Ishikawa (cell line): ENCODE measurements at regions not wholly inside any gene's neighbourhood (a gene's known extent, or its start where the extent isn't known, plus 50 kb on each side); places are given as distances from the start of the nearest gene placed in this dataset.

Experiments used
- CEBPB ChIP-seq: IDR thresholded peaks from 2 replicates; pipeline ENCODE4 v1.6.1; 2012
- CREB1 ChIP-seq: IDR thresholded peaks from 2 replicates; pipeline ENCODE4 v1.6.1; 2012; ENCODE audit warnings: low read depth
- EGR1 ChIP-seq: IDR thresholded peaks from 2 replicates; pipeline ENCODE4 v1.6.1; 2012
- EP300 ChIP-seq: IDR thresholded peaks from 2 replicates; pipeline ENCODE4 v1.6.1; 2012; ENCODE audit warnings: borderline replicate concordance
- FOXM1 ChIP-seq: IDR thresholded peaks from 2 replicates; pipeline ENCODE4 v1.6.1; 2012; ENCODE audit warnings: low read depth, borderline replicate concordance
- NFIC ChIP-seq: IDR thresholded peaks from 2 replicates; pipeline ENCODE4 v1.6.1; 2012
- RAD21 ChIP-seq: IDR thresholded peaks from 2 replicates; pipeline ENCODE4 v1.6.1; 2012; ENCODE audit warnings: low read depth
- TAF1 ChIP-seq: IDR thresholded peaks from 2 replicates; pipeline ENCODE4 v1.6.1; 2012; ENCODE audit warnings: low read depth, mild to moderate bottlenecking
- TCF12 ChIP-seq: IDR thresholded peaks from 2 replicates; pipeline ENCODE4 v1.6.1; 2012; ENCODE audit warnings: low read depth
- TEAD4 ChIP-seq: IDR thresholded peaks from 2 replicates; pipeline ENCODE4 v1.6.1; 2012
- YY1 ChIP-seq: IDR thresholded peaks from 2 replicates; pipeline ENCODE4 v1.6.1; 2012; ENCODE audit warnings: low read depth
- ZBTB7A ChIP-seq: IDR thresholded peaks from 2 replicates; pipeline ENCODE4 v1.6.1; 2012; ENCODE audit warnings: low read depth
- TF ChIP-seq, protein P1 (sequence below): IDR thresholded peaks from 2 replicates; pipeline ENCODE4 v1.6.1; 2012; ENCODE audit warnings: low read depth, mild to moderate bottlenecking
- TF ChIP-seq, protein P2 (sequence below): IDR thresholded peaks from 2 replicates; pipeline ENCODE4 v1.6.1; 2012
- TF ChIP-seq, protein P3 (sequence below): IDR thresholded peaks from 2 replicates; pipeline ENCODE4 v1.6.1; 2012

DNA sequence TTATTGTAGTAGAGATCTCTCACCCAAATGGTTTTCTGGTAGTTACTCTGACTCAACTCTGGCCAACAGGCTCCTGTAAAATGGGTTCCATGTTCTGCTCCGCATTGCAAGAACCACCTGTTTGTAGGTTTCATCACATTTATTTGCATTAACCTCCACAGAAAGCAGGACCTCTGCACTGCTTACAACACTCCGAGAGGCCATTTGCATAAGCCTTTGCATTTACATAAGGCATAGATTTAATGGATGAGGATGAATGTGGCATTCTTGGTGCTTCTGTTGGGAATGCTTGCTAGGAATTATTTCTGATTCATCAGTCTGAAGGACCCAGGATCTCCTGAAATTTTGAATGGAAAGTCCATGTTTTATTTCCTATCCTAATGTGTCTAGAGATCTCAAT is 320.1 kb downstream of the ZNF621 start:
- TF ChIP-seq EP300, result no peak
- TF ChIP-seq CREB1, result no peak
- TF ChIP-seq TAF1, result no peak
- TF ChIP-seq, protein P1, sequence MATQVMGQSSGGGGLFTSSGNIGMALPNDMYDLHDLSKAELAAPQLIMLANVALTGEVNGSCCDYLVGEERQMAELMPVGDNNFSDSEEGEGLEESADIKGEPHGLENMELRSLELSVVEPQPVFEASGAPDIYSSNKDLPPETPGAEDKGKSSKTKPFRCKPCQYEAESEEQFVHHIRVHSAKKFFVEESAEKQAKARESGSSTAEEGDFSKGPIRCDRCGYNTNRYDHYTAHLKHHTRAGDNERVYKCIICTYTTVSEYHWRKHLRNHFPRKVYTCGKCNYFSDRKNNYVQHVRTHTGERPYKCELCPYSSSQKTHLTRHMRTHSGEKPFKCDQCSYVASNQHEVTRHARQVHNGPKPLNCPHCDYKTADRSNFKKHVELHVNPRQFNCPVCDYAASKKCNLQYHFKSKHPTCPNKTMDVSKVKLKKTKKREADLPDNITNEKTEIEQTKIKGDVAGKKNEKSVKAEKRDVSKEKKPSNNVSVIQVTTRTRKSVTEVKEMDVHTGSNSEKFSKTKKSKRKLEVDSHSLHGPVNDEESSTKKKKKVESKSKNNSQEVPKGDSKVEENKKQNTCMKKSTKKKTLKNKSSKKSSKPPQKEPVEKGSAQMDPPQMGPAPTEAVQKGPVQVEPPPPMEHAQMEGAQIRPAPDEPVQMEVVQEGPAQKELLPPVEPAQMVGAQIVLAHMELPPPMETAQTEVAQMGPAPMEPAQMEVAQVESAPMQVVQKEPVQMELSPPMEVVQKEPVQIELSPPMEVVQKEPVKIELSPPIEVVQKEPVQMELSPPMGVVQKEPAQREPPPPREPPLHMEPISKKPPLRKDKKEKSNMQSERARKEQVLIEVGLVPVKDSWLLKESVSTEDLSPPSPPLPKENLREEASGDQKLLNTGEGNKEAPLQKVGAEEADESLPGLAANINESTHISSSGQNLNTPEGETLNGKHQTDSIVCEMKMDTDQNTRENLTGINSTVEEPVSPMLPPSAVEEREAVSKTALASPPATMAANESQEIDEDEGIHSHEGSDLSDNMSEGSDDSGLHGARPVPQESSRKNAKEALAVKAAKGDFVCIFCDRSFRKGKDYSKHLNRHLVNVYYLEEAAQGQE, result no peak
- TF ChIP-seq FOXM1, result no peak
- no peak for TF ChIP-seq TEAD4
- TF ChIP-seq YY1, result no peak
- no peak for TF ChIP-seq CEBPB
- TF ChIP-seq, protein P2, sequence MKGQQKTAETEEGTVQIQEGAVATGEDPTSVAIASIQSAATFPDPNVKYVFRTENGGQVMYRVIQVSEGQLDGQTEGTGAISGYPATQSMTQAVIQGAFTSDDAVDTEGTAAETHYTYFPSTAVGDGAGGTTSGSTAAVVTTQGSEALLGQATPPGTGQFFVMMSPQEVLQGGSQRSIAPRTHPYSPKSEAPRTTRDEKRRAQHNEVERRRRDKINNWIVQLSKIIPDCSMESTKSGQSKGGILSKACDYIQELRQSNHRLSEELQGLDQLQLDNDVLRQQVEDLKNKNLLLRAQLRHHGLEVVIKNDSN, result no peak
- TF ChIP-seq ZBTB7A, result no peak
- no peak for TF ChIP-seq EGR1
- TF ChIP-seq, protein P3, sequence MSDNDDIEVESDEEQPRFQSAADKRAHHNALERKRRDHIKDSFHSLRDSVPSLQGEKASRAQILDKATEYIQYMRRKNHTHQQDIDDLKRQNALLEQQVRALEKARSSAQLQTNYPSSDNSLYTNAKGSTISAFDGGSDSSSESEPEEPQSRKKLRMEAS, result no peak
- no peak for TF ChIP-seq NFIC
- TF ChIP-seq RAD21, result no peak
- TF ChIP-seq TCF12, result no peak

DNA sequence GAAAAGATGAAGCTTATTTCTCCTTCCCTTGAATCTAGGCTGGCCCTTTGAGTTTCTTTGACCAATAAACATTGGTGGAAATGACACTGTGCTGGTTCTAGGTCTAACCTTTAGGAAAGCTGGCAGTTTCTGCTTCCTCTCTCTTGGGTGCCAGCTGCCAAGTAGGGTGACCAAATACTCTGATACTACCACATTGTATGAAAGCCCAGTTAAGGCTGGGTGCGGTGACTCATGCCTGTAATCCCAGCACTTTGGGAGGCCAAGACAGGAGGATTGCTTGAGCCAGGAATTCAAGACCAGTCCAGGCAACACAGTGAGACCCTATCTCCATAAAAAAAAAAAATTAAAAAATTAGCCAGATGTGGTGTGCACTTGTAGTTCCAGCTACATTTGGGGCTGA is 320.7 kb downstream of the ZNF621 start:
- TF ChIP-seq TAF1 (no peak), YY1 (no peak)

DNA sequence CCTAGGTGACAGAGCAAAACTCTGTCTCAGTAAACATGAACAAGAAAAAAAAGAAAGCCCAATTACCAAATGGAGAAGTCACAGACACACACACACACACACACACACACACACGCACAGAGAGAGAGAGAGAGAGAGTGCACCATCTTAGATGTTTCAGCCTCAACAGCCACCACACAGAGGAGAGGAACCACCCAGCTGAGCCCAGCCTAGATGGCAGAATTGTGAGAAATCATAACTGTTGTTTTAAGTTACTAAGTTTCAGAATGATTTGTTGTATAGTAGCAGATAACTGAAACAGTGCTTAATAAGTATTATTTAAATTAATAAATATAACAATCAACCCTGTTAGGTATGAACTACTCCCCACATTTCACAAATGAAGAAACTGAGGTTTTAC is 321.2 kb downstream of the ZNF621 start:
- no peak for TF ChIP-seq EGR1
- TF ChIP-seq, protein P3, result no peak
- TF ChIP-seq, protein P1, result no peak
- TF ChIP-seq, protein P2, result no peak
- TF ChIP-seq NFIC, result no peak
- TF ChIP-seq YY1, result no peak
- TF ChIP-seq ZBTB7A, result no peak
- TF ChIP-seq FOXM1, result no peak
- no peak for TF ChIP-seq TAF1
- no peak for TF ChIP-seq CREB1
- TF ChIP-seq EP300, result no peak
- TF ChIP-seq TEAD4, result no peak
- TF ChIP-seq TCF12, result no peak
- TF ChIP-seq RAD21, result no peak
- TF ChIP-seq CEBPB, result no peak

DNA sequence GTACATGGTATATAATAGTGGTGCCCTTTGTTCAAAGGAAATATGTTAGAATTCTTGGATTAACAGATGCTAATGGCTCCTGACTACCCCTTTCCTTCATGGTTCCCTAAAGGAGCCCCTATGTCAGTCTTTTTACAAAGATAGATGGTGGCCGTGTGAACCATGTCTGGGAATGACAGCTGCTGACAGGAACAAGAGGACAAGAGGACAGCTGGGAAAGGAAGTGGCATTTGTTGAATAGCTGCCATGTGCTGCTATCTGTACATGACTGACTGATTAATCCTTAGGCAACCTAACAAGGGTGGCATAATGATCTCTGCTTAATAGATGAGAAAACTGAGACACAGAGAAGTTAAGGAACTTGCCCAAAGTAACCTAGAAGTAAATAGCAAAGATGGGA is 321.7 kb downstream of the ZNF621 start:
- no peak for TF ChIP-seq NFIC
- TF ChIP-seq RAD21, result no peak
- no peak for TF ChIP-seq TEAD4
- no peak for TF ChIP-seq EGR1

DNA sequence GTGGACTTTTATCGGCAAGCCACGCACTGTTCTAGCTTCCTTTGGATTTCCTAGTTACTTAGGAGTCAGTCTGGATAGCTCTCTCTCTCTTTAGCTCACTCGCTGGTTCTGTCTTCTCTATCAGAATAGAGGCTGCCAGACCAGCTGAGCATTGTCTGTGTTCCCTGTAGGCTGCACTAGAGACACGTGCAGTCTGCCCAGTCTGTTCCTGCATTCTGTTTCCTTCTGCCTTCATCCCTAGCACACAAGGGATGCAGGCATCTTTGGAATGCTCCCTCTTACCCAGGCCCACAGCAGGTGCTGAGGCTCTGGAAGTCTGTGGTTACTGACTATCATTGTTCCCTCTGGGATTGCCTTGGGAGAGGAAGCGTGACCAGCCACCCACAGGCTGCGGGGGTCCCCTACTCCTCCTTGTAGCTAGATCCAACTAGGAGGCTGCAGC is 322.8 kb downstream of the ZNF621 start:
- TF ChIP-seq, protein P1, result no peak
- TF ChIP-seq TCF12 (no peak), RAD21 (no peak)

DNA sequence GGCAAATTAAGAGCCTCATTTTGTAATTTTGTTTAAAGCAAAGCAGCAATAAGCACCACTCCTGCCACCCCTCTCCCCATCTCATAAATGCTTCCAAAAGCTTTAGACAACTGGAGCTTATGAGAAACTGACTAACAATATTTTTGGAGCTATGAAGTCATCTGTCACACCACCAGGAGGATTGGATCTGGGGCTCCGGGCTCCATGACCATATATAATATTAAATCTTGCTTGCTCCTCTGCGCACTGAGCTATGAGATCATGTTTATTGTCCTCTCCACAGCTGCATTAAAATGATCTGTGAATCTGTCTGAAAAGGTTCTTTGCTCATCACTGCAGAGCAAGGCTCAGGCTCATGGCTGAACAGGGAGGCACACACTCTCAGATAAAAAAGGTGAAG is 323.7 kb downstream of the ZNF621 start:
- TF ChIP-seq YY1, result no peak
- TF ChIP-seq CEBPB, result no peak
- TF ChIP-seq EP300, result no peak
- TF ChIP-seq TCF12, result no peak
- no peak for TF ChIP-seq NFIC
- TF ChIP-seq EGR1, result no peak
- no peak for TF ChIP-seq CREB1
- no peak for TF ChIP-seq RAD21
- TF ChIP-seq FOXM1, result no peak
- TF ChIP-seq ZBTB7A, result no peak
- TF ChIP-seq, protein P3, result no peak
- TF ChIP-seq, protein P2, result no peak
- TF ChIP-seq TEAD4, result no peak
- TF ChIP-seq, protein P1, result no peak
- no peak for TF ChIP-seq TAF1
